ENCODE measurements at regions not wholly inside any gene's neighbourhood (a gene's known extent, or its start where the extent isn't known, plus 50 kb on each side); places are given as distances from the start of the nearest gene placed in this dataset.

DNA sequence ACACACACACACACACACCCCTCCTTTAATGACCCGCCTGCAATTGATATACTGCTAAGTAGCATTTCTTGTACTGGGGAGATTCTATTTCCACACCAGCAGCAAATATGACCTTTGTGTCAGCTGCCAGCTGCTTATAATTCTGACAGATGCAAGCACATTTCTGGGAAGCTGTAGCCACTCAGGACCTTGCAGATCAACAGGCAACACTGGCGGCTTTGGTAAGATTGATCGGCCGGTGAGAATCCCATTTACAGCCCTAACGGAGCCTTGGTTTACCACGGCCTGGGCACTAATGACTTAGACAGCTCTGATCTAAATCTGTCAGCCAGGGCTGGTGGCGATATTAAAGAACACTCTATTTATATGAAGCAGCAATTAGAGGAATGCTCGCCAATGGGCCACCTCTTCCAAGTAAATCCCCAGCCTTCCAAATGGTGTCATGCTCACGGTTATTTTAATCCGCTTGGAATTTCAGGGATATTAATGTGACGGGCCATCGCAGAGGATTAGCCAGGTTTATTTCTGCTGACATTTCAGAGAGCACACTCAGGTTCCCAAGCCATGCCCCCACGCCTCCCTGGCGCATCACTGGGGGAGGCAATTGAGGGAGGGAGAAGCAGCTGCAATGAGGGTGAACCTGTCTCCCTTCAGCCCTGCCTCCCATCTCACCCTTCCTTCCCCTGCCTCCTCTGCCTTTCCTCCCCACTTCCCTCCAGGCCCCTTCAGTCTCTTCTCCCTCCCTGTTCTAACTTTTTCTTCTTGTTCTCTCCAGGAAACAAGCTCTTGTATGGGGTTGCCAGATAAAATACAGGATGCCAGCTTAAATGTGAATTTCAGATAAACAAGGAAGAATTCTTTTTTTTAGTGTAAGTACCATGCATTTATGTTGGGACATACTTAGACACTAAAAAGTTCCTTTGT is 287.0 kb downstream of the TLE3 start:
- TF ChIP-seq, protein P1, sequence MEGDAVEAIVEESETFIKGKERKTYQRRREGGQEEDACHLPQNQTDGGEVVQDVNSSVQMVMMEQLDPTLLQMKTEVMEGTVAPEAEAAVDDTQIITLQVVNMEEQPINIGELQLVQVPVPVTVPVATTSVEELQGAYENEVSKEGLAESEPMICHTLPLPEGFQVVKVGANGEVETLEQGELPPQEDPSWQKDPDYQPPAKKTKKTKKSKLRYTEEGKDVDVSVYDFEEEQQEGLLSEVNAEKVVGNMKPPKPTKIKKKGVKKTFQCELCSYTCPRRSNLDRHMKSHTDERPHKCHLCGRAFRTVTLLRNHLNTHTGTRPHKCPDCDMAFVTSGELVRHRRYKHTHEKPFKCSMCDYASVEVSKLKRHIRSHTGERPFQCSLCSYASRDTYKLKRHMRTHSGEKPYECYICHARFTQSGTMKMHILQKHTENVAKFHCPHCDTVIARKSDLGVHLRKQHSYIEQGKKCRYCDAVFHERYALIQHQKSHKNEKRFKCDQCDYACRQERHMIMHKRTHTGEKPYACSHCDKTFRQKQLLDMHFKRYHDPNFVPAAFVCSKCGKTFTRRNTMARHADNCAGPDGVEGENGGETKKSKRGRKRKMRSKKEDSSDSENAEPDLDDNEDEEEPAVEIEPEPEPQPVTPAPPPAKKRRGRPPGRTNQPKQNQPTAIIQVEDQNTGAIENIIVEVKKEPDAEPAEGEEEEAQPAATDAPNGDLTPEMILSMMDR (optimal IDR thresholded peaks at IDR 0.05 in 1 of 3, IDR thresholded peaks at IDR 0.05 in 1 of 3, conservative IDR thresholded peaks at IDR 0.05 in 1 of 3; ENCODE audit: extremely low read depth in 1 of 3, insufficient read depth in 2 of 3, low read length in 3 of 3), result no peak
- TF ChIP-seq EZH2 (IDR thresholded peaks at IDR 0.05; ENCODE audit: low read length), result no peak

All from keratinocyte (primary cell).